Trophoblast cell (in vitro differentiated cells and primary cell): ENCODE measurements at regions not wholly inside any gene's neighbourhood (a gene's known extent, or its start where the extent isn't known, plus 50 kb on each side); places are given as distances from the start of the nearest gene placed in this dataset.

ENCODE experiments used
- DNase-seq, 2 donors: peaks; one replicate each; pipeline ENCODE4 v3.0.0-alpha.2; 2016
- H2AFZ ChIP-seq: 2 replicates; pipeline ENCODE4 v1.6.1; 2013; ENCODE audit warnings: low read length, moderate library complexity, mild to moderate bottlenecking; ENCODE audit not compliant: insufficient read depth, poor library complexity
- H2AK5ac ChIP-seq: 2 replicates; pipeline ENCODE4 v1.6.1; 2013; ENCODE audit warnings: mild to moderate bottlenecking, low read length
- H2BK120ac ChIP-seq: 2 replicates; pipeline ENCODE4 v1.6.1; 2013; ENCODE audit warnings: low read length, mild to moderate bottlenecking, moderate library complexity; ENCODE audit not compliant: insufficient read depth, poor library complexity
- H2BK12ac ChIP-seq: 2 replicates; pipeline ENCODE4 v1.6.1; 2013; ENCODE audit warnings: mild to moderate bottlenecking, low read length, moderate library complexity
- H2BK5ac ChIP-seq: 2 replicates; pipeline ENCODE4 v1.6.1; 2013; ENCODE audit warnings: low read length, low read depth, moderate library complexity, mild to moderate bottlenecking; ENCODE audit not compliant: poor library complexity
- H3K14ac ChIP-seq: 2 replicates; pipeline ENCODE4 v1.6.1; 2013; ENCODE audit warnings: mild to moderate bottlenecking, low read length
- H3K18ac ChIP-seq: 2 replicates; pipeline ENCODE4 v1.6.1; 2013; ENCODE audit warnings: mild to moderate bottlenecking, low read length
- H3K23ac ChIP-seq: 2 replicates; pipeline ENCODE4 v1.6.1; 2013; ENCODE audit warnings: low read length
- H3K27ac ChIP-seq: 2 replicates; pipeline ENCODE4 v1.5.1; 2013; ENCODE audit warnings: low read depth, mild to moderate bottlenecking, inconsistent platforms, low read length, moderate library complexity
- H3K27me3 ChIP-seq: 2 replicates; pipeline ENCODE4 v1.6.1; 2013; ENCODE audit warnings: inconsistent platforms, mild to moderate bottlenecking, low read length, moderate library complexity; ENCODE audit not compliant: insufficient read depth
- H3K36me3 ChIP-seq, 2 experiments: 1 replicate in 1 of 2; 2 replicates in 1 of 2; pipeline ENCODE4 v1.6.1; 2013; ENCODE audit warnings: low read length in 2 of 2, mild to moderate bottlenecking in 2 of 2, moderate library complexity in 1 of 2; ENCODE audit not compliant: insufficient read depth in 2 of 2, control insufficient read depth in 1 of 2
- H3K4ac ChIP-seq: 2 replicates; pipeline ENCODE4 v1.6.1; 2013; ENCODE audit warnings: low read depth, mild to moderate bottlenecking, low read length, moderate library complexity
- H3K4me1 ChIP-seq, 2 experiments: 1 replicate in 1 of 2; 2 replicates in 1 of 2; pipeline ENCODE4 v1.6.1; 2013; ENCODE audit warnings: low read length in 2 of 2, mild to moderate bottlenecking in 2 of 2, moderate library complexity in 1 of 2; ENCODE audit not compliant: insufficient read depth in 2 of 2, control insufficient read depth in 1 of 2
- H3K4me2 ChIP-seq: 2 replicates; pipeline ENCODE4 v1.6.1; 2013; ENCODE audit warnings: inconsistent platforms, mild to moderate bottlenecking, low read length, moderate library complexity
- H3K4me3 ChIP-seq: 2 replicates; pipeline ENCODE4 v1.5.1; 2013; ENCODE audit warnings: mild to moderate bottlenecking, low read depth, low read length, inconsistent platforms
- H3K79me1 ChIP-seq: one replicate; pipeline ENCODE4 v1.6.1; 2013; ENCODE audit warnings: low read length
- H3K79me2 ChIP-seq: 2 replicates; pipeline ENCODE4 v1.6.1; 2013; ENCODE audit warnings: low read length, mild to moderate bottlenecking; ENCODE audit not compliant: control insufficient read depth, insufficient read depth, poor library complexity
- H3K9ac ChIP-seq: 2 replicates; pipeline ENCODE4 v1.6.1; 2013; ENCODE audit warnings: mild to moderate bottlenecking, low read length
- H3K9me3 ChIP-seq: 2 replicates; pipeline ENCODE4 v1.6.1; 2013; ENCODE audit warnings: low read depth, mild to moderate bottlenecking, control low read depth, inconsistent platforms, low read length; ENCODE audit not compliant: insufficient read depth
- H4K12ac ChIP-seq: 2 replicates; pipeline ENCODE4 v1.6.1; 2013; ENCODE audit warnings: low read depth, mild to moderate bottlenecking, low read length, moderate library complexity
- H4K8ac ChIP-seq: 2 replicates; pipeline ENCODE4 v1.6.1; 2013; ENCODE audit warnings: low read depth, mild to moderate bottlenecking, low read length, moderate library complexity
- H4K91ac ChIP-seq: one replicate; pipeline ENCODE4 v1.6.1; 2013; ENCODE audit warnings: low read depth, mild to moderate bottlenecking, low read length, moderate library complexity
- WGBS: extraction: QIAGEN DNeasy Blood & Tissue Kit; methylation state at CpG from one replicate; pipeline ENCODE4 v1.1.7; 2013; ENCODE audit warnings: missing lambda C conversion rate; ENCODE audit not compliant: insufficient read length, insufficient coverage; ENCODE audit errors: extremely low coverage; 5-methylcytosine and 5-hydroxymethylcytosine counted together

DNA sequence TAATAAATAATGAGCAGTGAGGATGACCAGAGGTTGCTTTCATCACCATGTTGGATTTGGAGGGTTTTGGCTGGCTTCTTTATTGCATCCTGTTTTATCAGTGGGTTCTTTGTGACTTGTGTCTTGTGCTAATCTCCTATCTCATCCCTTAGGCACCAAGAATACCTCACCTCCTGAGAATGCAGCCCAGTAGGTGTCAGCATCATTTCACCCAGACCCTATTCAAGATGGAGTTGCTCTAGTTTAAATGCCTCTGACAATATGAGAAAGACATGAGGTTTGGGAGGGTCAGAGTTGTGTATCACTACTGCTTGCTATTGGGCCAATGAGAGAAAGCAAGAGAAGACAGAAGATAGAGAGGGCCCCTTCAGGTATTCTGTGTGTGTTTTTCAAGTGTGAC, 592.2 kb downstream of the ETNK1 start:
- peak in 1 of 2 donors; percentile 33 for DNase-seq
- no peak overlapping the region for H2BK12ac ChIP-seq

GRCh38 chr12:23217667-23218066, 592.7 kb downstream of the ETNK1 start:
- no peaks in the 10 kb centered on the region for H3K27me3 ChIP-seq
- H3K9me3 ChIP-seq = peaks cover 6% of the 10 kb centered on the region
- no peak overlapping the region for H3K23ac ChIP-seq
- no peak overlapping the region for H3K4me2 ChIP-seq
- no peak overlapping the region for H3K9ac ChIP-seq
- H4K12ac ChIP-seq = no peak overlapping the region
- DNase-seq = no peak
- H4K91ac ChIP-seq = no peak overlapping the region
- no peak overlapping the region for H2BK12ac ChIP-seq
- no peak overlapping the region for H3K27ac ChIP-seq
- H3K4me3 ChIP-seq = no peak overlapping the region
- no peaks in the 10 kb centered on the region for H3K36me3 ChIP-seq
- H2AK5ac ChIP-seq = no peak overlapping the region
- H3K14ac ChIP-seq = no peak overlapping the region
- no peaks in the 10 kb centered on the region for H3K79me1 ChIP-seq
- no peaks in the 10 kb centered on the region for H3K79me2 ChIP-seq
- no peak overlapping the region for H2BK5ac ChIP-seq
- no peak overlapping the region for H3K18ac ChIP-seq
- no peaks in the 10 kb centered on the region for H3K4me1 ChIP-seq
- H3K4ac ChIP-seq = no peak overlapping the region
- no peak overlapping the region for H2AFZ ChIP-seq
- no CpG with 5 or more reads among the region's 2 CpGs for WGBS
- H4K8ac ChIP-seq = no peak overlapping the region
- H2BK120ac ChIP-seq = no peak overlapping the region

More for the DNA sequence above, 592.2 kb downstream of the ETNK1 start:
- H4K12ac ChIP-seq = no peak overlapping the region
- no peak overlapping the region for H3K14ac ChIP-seq
- no peak overlapping the region for H2BK5ac ChIP-seq
- H3K79me1 ChIP-seq = no peaks in the 10 kb centered on the region
- no peak overlapping the region for H2BK120ac ChIP-seq
- H2AFZ ChIP-seq = no peak overlapping the region
- H3K9me3 ChIP-seq = peaks cover 6% of the 10 kb centered on the region
- no peak overlapping the region for H3K27ac ChIP-seq
- no peak overlapping the region for H4K91ac ChIP-seq
- H3K4ac ChIP-seq = no peak overlapping the region
- H2AK5ac ChIP-seq = no peak overlapping the region
- H3K9ac ChIP-seq = no peak overlapping the region
- no peak overlapping the region for H4K8ac ChIP-seq
- no peaks in the 10 kb centered on the region for H3K36me3 ChIP-seq
- H3K23ac ChIP-seq = no peak overlapping the region
- H3K4me2 ChIP-seq = no peak overlapping the region
- no peak overlapping the region for H3K4me3 ChIP-seq
- no peak overlapping the region for H3K18ac ChIP-seq
- H3K4me1 ChIP-seq = no peaks in the 10 kb centered on the region
- H3K79me2 ChIP-seq = no peaks in the 10 kb centered on the region
- H3K27me3 ChIP-seq = no peaks in the 10 kb centered on the region

- no peak overlapping the region for H3K4me2 ChIP-seq
- no peak overlapping the region for H4K91ac ChIP-seq
- H2BK120ac ChIP-seq = no peak overlapping the region
- H3K4ac ChIP-seq = no peak overlapping the region
- DNase-seq = no peak
- H2AK5ac ChIP-seq = no peak overlapping the region
- WGBS = no CpG with 5 or more reads among the region's 4 CpGs
- no peaks in the 10 kb centered on the region for H3K36me3 ChIP-seq
- no peak overlapping the region for H4K8ac ChIP-seq
- no peak overlapping the region for H3K18ac ChIP-seq
- no peak overlapping the region for H3K9ac ChIP-seq
- no peak overlapping the region for H2AFZ ChIP-seq
- no peak overlapping the region for H3K27ac ChIP-seq
- no peak overlapping the region for H3K14ac ChIP-seq
- H3K4me3 ChIP-seq = no peak overlapping the region
- peaks cover 2% of the 10 kb centered on the region for H3K9me3 ChIP-seq
- no peaks in the 10 kb centered on the region for H3K4me1 ChIP-seq
- no peak overlapping the region for H3K23ac ChIP-seq
- H3K79me1 ChIP-seq = no peaks in the 10 kb centered on the region
- H4K12ac ChIP-seq = no peak overlapping the region
- no peak overlapping the region for H2BK5ac ChIP-seq
- H3K79me2 ChIP-seq = no peaks in the 10 kb centered on the region
- no peaks in the 10 kb centered on the region for H3K27me3 ChIP-seq
- no peak overlapping the region for H2BK12ac ChIP-seq
Observed at GRCh38 chr12:23221066-23221465, 596.1 kb downstream of the ETNK1 start.

DNA sequence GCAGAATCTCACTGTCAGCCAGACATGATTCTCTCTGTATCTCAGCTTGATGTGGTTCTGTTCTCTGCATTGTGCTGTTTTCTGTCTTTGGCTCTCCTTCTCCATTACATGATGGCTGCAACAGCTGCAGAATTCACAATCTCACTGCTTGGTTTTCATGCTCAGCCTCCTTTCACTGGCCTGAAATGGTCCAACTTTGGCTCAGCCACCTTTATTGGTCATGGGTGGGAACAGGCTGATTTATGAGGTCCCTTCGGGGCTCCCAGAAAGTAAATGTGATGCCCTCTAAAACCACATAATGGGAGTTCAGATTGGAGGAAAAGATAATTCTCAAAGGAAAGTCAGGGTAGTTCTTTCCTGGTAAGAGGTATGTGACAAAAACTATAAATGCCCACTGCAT, 597.0 kb downstream of the ETNK1 start:
- Histone ChIP-seq H2BK12ac (no peak overlapping the region), H3K27ac (no peak overlapping the region), H3K4ac (no peak overlapping the region), H2AK5ac (no peak overlapping the region), H2BK5ac (no peak overlapping the region), H3K79me2 (no peaks in the 10 kb centered on the region), H3K4me3 (no peak overlapping the region), H3K27me3 (no peaks in the 10 kb centered on the region), H4K91ac (no peak overlapping the region), H3K23ac (no peak overlapping the region), H4K8ac (no peak overlapping the region), H3K9me3 (no peaks in the 10 kb centered on the region), H4K12ac (no peak overlapping the region), H2BK120ac (no peak overlapping the region), H2AFZ (no peak overlapping the region), H3K18ac (no peak overlapping the region), H3K4me2 (no peak overlapping the region), H3K9ac (no peak overlapping the region), H3K36me3 (no peaks in the 10 kb centered on the region), H3K79me1 (no peaks in the 10 kb centered on the region), H3K14ac (no peak overlapping the region), H3K4me1 (no peaks in the 10 kb centered on the region)
- no CpG with 5 or more reads among the region's 1 CpG for WGBS
- DNase-seq = no peak
